ENCODE measurements at regions not wholly inside any gene's neighbourhood (a gene's known extent, or its start where the extent isn't known, plus 50 kb on each side); places are given as distances from the start of the nearest gene placed in this dataset.

- no peak for DNase-seq (ENCODE audit: low spot score)
- H3K27ac ChIP-seq, result no peak overlapping the region
- no peak overlapping the region for H3K4me3 ChIP-seq
- TF ChIP-seq CTCF (IDR thresholded peaks at IDR 0.05), result no peak
These were observed 320.4 kb downstream of the DRD1 start for GRCh38 chr5:175123542-175123941.

GRCh38 chr5:175121457-175121856 is 322.5 kb downstream of the DRD1 start:
- no peak overlapping the region for H3K27ac ChIP-seq
- DNase-seq (ENCODE audit: low spot score), result no peak
- no peak for TF ChIP-seq CTCF (IDR thresholded peaks at IDR 0.05)
- no peak overlapping the region for H3K4me3 ChIP-seq

- Histone ChIP-seq H3K27ac (no peak overlapping the region), H3K4me3 (no peak overlapping the region)
- no peak for TF ChIP-seq CTCF (IDR thresholded peaks at IDR 0.05)
- DNase-seq (ENCODE audit: low spot score), result no peak
These were observed 323.6 kb downstream of the DRD1 start for GRCh38 chr5:175120412-175120811.

- Histone ChIP-seq H3K27ac (no peak overlapping the region), H3K4me3 (no peak overlapping the region)
- TF ChIP-seq CTCF (IDR thresholded peaks at IDR 0.05), result no peak
- no peak for DNase-seq (ENCODE audit: low spot score)
These were observed 325.2 kb downstream of the DRD1 start for GRCh38 chr5:175118700-175119309.

- DNase-seq (ENCODE audit: low spot score), result no peak
- TF ChIP-seq CTCF (IDR thresholded peaks at IDR 0.05), result no peak
- Histone ChIP-seq H3K4me3 (no peak overlapping the region), H3K27ac (no peak overlapping the region)
These were observed 327.4 kb downstream of the DRD1 start for GRCh38 chr5:175116466-175117048.

- Histone ChIP-seq H3K27ac (no peak overlapping the region), H3K4me3 (no peak overlapping the region)
- no peak for DNase-seq (ENCODE audit: low spot score)
- TF ChIP-seq CTCF (IDR thresholded peaks at IDR 0.05), result no peak
These were observed 328.2 kb downstream of the DRD1 start for GRCh38 chr5:175115831-175116230.

DNA sequence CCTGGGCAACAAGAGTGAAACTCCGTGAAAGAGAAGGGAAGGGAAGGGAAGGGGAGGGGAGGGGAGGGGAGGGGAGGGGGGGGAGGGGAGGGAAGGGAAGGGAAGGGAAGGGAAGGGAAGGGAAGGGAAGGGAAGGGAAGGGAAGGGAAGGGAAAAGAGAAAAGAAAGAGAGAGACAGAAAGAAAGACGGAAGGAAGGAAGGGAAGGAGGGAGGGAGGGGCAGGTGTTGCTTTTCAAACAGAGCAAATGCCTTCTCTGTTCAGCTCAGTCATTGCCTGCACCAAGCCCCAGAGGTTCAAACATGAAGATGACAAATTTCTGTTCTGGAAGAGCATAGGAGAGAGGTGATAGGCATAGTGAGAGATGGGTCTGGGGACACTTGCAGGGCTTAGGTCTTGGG is 330.0 kb downstream of the DRD1 start:
- Histone ChIP-seq H3K4me3 (no peak overlapping the region), H3K27ac (no peak overlapping the region)
- no peak for TF ChIP-seq CTCF (IDR thresholded peaks at IDR 0.05)
- DNase-seq (ENCODE audit: low spot score), result no peak

Measured in coronary artery (tissue), 2 donors.